Skin of body (tissue), 1 donor: ENCODE measurements at regions not wholly inside any gene's neighbourhood (a gene's known extent, or its start where the extent isn't known, plus 50 kb on each side); places are given as distances from the start of the nearest gene placed in this dataset.

Source experiments
- DNase-seq: peaks from one replicate; lab custom pipeline; 2025; lab: John Stamatoyannopoulos, UW

DNA sequence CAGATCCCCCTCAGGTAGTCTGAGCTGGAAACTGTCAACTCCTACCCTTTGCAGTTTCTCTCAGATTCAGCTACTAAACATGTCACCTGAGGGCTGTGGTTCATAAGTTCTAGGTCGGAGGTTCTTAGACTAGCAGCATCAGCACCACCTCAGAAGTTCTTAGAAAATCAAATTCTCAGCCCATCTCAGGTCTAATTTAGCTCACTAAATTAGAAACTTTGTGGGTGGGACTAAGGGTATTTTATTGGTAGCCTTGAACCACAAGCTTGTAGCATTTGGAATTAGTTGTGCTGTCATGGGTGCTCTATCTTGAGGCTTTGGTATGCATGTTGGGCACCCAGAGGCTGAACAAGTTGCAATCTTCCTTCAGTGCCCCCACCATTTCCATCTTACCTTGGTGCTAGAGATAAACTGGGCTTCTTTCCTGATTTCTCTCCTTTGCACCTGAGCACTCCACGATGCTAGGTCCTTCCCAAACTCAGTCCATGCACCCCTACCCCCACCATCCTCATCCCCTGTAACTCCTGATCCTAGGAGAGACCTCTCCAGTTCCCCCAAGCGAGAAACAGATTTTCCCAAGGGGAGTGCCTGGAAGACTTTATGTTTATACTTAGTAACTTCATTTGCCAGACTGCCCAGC lies 54.2 kb downstream of the S1PR1 start:
- DNase-seq = no peak

DNA sequence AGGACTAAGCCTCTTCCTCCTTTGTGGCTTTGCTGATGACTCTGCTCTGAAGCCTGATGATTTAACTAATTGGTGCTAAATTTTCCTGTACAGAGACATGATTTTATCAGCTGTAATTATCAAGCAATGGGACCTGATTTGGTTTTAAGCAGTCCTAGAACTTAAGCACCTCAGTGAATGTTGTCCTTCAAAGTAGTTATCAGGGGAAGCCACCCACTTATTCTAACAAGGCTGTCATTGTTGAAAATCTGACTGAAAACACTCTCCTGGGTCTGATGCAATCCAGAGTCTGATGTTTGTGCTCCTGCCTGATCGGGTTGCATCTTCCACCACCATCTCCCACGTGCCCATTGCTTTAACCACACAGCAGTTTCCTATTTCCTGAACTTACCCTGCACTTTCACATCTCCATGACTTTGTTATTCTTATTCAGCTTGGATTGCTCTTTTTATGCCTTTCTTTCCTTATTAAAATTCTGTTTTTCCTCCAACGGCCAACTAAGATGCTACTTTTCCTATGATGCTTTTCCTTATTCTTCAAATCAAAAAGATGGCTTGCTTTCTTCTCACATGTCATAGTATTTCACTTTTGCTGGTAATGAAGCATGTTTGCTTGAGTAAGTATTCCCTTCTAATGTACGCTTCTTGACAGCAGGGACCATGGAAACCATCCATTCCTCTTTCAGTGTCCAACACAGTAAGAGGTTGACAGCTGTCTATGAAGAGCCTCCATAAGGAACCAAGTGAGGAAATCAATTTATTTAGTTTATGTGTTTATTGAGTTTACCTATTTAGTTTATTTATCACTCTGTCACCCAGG lies 55.0 kb downstream of the S1PR1 start:
- DNase-seq = no peak

DNA sequence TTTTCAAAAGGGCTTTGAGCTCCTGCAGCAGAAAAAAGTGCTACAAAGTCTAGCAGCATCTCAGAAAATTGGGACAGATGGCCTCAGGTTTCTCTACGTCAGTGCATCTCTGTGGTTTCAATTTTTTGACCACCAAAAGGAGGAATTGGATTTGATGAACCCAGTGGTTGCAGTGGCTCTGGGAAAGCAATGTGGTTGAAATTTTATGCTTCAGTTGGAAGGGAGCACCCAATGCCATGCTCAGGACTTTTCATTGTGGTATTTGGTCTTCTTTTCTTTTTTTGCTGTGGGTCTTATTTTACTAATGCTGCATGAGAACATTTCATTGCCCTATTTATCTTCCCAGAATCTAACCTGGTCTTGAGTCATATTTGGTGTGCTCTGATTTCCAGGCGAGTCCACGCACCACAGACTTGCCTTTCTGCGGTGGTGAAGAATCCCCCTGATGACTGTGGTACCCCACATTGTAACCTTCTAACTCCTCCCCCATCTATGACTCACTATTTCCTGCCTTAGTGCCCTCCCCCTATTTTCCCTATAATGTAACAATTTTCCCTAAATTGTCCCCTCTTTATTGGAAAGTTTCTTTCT lies 56.7 kb downstream of the S1PR1 start:
- no peak for DNase-seq

DNA sequence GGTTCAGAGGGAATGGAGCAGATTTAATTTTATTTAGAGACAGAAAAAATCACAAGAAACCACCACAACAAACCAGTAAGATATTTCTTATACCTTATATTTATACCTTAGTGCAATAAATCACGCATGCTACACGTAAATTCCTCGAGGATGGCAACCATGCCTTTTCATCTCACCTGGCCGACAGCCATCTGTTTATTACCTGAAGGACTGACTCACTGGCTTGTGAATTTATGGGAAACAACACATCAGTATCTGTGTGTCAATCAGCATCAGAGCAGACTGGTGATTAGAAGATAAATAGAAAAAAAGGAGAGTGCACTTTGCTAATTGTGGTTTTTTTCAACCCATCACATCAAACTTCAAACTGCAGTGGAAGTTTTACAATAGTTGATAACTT lies 58.4 kb downstream of the S1PR1 start:
- no peak for DNase-seq

DNA sequence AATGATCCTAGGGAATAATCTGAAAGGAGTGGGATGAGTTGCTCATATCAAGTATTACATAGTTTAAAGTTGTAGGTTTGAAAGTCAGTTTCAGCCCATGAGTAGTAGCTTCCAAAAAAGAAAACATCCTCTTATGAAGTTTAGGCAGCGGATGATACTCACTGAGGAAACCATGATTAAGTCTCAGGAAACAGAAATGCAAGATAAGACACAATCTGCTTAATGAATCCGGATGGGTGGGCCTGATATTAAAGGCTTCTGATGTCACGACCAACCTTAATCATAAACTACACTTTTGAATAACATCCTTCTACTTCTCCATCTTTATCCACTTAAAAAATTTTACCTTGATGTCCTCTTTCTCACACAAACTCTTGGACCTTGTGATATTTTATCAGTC lies 61.8 kb downstream of the S1PR1 start:
- no peak for DNase-seq

DNA sequence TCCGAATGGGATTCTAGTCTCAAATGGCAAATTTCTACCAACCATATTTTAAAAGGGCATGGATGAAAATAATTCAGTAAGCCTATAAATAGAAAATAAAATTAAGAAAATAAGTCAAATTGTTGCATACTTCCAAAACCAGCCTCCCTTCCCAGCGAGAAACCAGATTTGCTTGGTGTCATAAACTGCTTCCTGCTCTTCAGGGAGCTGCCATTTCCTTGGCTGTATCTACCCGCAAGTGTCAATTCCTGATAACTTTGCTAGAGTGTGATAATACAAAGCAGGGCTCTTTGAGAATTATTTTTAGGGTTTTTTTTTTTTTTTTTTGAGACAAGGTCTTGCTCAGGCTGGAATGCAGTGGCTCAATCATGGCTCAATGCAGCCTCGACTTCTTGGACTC lies 62.3 kb downstream of the S1PR1 start:
- DNase-seq = no peak

DNA sequence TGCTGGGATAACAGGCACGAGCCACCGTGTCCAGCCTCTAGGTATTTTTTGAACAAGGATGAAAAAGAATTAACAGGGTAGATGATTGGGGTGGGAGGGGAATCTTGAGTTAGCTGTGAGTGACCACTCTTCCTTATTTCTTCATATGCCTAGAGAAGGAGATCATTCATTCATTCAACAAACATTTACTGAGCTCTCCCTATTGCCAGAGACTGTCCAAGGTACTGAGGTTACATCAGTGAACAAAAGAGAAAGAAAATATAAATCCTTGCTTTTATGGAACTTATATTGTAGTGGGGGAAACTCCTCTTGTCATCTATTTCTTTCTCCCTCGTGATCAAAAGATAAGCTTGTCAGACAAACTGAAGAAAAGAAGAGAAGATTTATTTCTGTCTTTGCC lies 62.9 kb downstream of the S1PR1 start:
- no peak for DNase-seq

DNA sequence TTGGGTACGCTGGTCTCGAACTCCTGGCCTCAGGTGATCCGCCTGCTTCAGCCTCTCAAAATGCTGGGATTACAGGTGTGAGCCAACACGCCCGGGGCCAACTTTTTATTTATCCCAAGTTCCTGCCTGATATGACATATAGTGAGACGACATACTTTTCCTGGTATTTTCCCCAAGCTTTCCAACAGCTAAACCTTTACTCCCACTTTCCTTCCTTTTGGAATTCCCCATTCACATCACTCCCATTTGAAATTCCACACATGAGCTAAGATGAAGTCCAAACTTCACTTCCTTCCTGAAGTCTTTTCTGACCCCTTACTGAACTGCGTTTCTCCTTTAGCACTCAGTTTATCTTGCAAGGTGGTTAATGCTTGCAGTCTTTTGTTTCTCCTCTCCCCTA lies 64.1 kb downstream of the S1PR1 start:
- DNase-seq = no peak

DNA sequence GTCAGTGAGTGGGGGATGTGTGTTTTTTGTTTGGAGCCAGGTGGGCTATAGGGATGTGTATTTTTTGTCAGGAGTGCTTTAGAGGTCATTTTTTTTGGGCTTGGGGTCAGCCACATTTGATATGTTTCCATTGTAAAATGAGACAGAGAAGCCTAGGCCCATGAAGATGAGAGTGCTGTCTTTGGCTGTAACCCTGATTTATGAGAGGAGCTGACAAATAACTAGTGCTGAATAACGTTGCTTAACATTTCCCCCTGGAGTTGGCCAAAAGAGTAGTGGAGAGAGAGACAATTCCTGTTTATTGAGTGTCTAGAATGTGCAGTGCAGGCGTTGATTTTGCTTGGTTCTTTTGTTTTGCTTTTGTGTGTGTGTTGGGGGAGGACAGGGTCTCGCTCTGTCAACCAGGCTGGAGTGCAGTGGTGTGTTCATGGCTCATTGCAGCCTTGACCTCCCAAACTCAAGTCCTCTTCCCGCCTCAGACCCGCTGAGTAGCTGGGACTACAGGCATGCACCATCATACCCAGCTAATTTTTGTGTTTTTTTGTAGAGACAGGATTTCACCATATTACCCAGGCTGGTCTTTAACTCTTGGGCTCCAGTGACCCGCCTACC lies 64.7 kb downstream of the S1PR1 start:
- DNase-seq = no peak

DNA sequence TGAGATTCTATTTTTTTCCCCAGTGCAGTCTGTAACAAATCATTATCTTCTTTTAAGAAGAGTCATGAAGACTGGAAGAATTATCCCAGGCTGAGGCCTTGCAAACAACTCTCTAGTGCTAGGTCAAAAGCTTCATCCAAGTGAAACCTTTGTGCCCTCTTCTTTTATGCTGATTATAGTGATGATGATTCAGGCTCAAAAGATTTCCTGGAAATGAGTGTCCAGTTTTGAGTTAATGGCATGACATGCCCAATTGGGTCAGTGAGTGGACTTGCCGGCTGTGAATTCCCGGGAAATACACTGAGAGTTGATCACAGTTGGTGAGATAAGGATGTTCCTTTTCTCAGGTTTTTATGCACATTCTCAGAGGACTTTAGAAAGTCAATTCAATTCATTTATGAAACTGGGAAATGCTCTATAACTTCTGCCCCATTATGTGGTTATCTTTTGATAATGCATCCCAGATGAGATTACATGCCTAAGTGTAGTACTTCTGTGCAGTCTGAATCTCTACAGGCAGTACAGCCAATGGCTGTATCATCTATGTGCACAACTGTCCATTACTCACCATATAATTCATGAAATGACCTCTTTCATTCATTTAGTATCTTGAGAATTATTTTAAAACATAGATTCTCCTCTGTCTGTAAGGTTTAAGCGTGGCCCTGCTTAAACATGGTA lies 66.2 kb downstream of the S1PR1 start:
- DNase-seq = no peak

DNA sequence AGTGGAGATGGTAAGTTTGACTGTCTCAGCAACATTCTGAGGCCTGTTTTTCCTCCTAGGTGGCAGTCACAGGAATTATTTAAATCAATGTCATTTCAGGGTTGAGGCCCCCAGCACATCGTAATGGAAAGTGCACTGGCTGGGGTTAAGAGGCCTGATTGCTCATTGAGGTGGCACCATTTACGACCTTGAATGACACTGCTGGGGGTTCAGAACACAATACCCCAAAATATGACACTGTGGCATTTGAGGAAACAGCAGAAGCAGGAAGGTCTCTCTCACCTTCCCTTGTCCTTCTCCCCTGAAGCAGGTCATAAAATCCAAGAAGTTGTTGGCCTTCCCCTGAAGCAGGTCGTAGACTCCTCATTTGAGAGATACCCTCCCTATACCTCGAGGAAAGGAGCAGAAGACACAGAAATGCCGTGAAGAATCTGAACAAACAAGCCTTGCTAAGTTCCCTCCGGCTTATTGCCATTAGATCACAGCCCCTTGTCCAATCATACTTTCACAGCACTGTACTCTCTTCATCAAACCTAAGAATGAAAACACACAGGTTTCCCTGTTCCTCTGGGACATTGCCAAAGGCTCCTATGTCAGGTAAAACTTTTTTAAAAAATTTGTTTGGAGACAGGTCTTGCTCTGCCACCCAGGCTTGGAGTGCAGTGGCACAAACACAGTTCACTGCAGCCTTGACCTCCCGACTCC lies 71.3 kb downstream of the S1PR1 start:
- no peak for DNase-seq

DNA sequence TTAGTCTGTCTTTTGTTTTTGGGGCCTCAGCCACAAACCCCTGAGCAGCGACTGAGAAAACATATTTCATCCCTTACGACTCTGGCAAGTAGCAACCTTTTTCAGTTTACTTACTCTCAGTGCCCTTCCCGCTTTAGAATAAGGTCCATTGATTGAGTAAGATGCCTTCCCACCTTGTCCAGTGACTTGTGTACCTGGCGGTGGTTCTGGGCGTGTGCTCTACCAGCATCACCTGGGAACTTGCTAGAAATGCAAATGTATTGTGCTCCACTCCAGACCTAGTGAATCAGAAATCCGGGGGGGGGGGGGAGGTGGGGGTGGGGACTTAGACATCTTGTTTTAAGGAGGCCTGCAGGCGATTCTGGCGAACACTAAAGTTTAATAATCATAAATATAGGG lies 72.1 kb downstream of the S1PR1 start:
- no peak for DNase-seq

DNA sequence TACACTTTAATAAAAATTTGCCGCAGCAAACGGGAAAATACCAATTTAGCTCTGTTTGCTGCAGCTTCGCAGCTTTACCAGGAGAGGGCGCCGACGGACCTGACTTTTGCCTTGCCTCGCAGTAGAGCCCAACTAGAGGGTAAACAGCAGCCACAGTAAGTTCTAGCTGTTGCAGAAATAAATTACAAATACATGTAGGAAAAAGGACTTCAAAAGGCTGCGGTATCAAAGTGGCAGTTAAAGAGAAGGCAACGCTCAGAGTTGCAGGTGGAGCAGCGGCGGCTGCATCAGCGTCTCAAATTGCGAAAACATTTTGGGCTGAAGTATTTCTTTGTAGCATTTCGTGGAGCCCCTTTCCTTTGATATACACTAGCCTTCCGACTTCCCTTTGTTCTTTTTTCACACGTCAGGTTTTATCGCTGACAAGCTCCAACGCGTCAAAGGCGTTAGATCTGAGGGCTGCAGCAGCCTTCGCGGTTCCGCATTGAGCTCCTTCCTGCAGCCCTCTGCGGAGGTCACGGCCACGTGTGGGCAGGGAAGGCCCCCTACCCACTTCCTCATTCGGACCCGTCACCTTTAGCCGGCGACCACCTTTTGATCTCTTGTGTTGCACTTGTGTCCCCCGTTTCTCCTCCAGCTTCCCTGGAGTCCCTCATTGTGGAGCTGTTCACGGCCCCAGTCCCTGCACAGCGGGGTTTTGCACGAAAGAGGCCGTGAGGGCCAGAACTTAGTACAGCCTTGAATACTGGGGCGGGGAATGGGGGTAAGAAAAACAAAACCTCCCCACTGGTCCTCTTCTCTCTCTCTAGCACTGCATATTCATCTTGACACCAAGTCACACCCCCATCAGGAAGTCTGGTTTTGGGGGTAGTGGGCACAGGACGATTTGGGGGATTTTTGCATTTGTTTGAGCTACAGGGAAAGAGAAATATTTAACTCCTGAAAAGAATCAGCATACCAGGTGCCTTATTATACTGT lies 72.8 kb downstream of the S1PR1 start:
- DNase-seq = peak; percentile 24

DNA sequence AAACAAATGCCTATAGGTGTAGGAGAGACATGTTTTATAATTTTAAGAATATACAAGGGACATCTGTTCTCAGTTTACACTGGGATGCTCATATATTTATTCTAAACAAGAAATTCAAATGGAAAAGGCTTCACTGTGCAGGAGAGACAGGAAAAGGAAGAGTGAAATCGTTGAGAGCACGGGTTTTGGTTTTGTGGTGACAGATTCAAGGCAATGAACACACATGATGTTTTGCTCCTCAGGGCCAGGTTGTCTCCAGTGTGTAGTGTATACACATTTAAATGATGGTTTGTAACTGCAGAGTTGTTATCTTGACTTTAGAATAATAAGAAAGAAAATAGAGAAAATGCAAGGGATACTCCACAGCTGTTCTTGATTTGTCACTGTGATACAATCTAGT lies 73.7 kb downstream of the S1PR1 start:
- no peak for DNase-seq

DNA sequence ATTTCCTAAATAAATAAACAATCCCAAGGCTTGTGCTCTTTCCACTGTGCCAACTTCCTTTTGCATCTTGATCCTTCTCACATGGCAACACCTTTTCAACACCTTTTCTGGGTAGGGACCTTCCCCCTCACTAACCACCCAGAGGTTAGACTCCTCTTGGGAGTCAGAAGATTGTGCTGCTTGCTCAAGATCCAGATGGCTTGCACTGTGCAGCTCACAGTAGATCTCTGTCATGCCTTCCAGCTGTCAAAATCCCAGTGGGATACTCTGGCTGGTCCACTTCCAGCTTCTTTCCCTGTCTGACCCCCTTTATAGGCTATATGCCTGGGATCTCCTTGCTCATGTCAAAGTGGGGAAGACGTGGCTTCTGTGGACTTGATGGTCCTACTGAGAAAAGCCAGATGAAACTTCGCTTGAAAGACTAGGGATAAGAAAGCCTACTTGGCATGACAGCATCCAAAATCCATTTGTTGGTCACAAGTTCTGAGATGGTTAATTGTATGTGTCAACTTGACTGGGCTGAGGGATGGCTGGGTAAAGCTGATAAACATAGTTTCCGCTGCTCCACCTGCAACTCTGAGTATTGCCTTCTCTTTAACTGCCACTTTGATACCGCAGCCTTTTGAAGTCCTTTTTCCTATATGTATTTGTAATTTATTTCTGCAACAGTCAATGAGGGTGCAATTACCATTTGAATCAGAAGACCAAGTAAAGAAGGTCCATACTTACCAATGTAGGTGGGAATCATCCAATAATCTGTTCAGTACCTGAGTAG lies 74.5 kb downstream of the S1PR1 start:
- DNase-seq = no peak

DNA sequence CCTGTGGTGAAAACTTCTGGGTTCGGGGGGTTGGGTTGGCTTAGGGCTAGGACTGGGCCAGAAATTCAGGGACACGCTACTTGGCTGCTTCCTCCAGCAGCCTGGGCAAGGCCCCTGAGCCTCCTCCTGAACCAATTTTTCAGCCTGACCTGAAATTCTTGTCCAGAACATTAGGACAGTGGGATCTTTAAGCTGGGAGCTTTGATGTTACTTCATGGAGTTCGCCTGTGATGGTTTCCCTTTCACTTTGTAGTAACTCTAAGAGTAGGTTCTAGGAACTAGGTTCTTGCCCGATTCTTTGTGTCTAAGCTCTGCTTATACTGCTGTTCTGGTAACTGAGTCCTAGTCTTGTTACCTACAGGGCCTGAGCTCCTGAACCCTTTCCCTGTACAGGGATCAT lies 75.3 kb downstream of the S1PR1 start:
- DNase-seq = no peak

DNA sequence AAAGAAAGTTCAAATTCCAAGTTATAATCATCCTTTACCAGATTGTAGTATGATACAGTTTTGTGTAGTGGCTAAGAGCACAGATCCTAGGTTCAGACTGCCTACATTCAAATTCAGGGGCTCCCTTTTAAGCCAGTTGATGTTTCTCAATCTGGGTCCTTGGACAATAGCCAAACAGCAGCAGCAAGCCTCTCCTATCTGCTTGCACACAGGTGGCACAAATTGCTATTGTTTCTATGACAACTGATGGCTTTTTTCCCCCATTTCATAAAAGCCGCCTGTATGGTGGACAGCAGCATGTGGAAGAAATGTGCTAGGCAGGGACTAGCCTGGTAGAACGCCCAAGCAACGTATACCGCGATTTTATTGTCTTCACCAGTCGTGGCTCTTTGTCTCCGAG lies 76.5 kb downstream of the S1PR1 start:
- DNase-seq = no peak

DNA sequence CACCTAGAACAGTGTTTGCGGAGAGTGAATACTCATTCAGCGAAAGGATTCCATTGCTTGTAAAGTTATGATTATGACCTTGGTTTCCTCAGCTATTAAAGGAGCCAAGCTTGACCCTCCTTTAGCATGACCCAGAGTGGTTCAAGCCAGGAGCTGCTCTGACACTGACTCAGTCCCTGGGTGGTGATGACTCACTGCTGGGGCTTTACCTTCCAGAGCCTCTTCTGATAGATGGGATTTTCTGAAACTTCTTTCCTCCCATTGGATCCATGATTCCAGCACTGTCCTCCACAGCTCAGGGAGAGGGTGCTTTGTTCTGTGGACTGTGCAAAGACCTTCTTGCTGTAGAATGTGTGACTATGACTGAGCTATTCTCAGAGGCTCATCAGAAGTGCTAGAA lies 77.4 kb downstream of the S1PR1 start:
- no peak for DNase-seq

DNA sequence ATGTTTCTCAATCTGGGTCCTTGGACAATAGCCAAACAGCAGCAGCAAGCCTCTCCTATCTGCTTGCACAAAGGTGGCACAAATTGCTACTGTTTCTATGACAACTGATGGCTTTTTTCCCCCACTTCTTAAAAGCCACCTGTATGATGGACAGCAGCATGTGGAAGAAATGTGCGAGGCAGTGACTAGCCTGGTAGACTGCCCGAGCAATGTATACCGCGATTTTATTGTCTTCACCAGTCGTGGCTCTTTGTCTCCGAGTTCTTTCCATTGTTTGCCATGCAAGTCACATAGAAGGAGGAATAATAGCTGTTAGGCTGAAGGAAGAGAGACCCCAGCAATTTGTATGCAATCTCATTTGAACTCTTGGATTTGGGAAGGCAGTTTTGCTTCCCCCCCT lies 79.4 kb downstream of the S1PR1 start:
- DNase-seq = no peak
